GM12892 (cell line): ENCODE measurements at regions not wholly inside any gene's neighbourhood (a gene's known extent, or its start where the extent isn't known, plus 50 kb on each side); places are given as distances from the start of the nearest gene placed in this dataset.

Experiments used
- POLR2A ChIP-seq: IDR thresholded peaks from 2 replicates; pipeline ENCODE4 v1.6.1; 2011; ENCODE audit warnings: low read depth, low read length, control low read depth
- POLR2AphosphoS5 ChIP-seq: IDR thresholded peaks from 2 replicates; pipeline ENCODE4 v1.6.1; 2011; ENCODE audit warnings: low read depth, low read length, control low read depth
- TAF1 ChIP-seq: IDR thresholded peaks from 2 replicates; pipeline ENCODE4 v1.6.1; 2011; ENCODE audit warnings: low read depth, mild to moderate bottlenecking, control low read depth, low read length, borderline replicate concordance

- TF ChIP-seq POLR2A (no peak), POLR2AphosphoS5 (no peak), TAF1 (no peak)
Observed at GRCh38 chrX:118207831-118208453, 91.3 kb upstream of the KLHL13 start.
